OCI-LY3 (cell line): ENCODE measurements at regions not wholly inside any gene's neighbourhood (a gene's known extent, or its start where the extent isn't known, plus 50 kb on each side); places are given as distances from the start of the nearest gene placed in this dataset.

Source experiments
- EZH2phosphoT487 ChIP-seq: fragments of 200-600 bp; shearing (Covaris generic); IDR thresholded peaks from 2 replicates; pipeline ENCODE4 v1.6.1; 2018; ENCODE audit warnings: antibody characterized with exemption, mixed run types, low read depth
- TF ChIP-seq, protein P1 (sequence below): fragments of 200-600, 300-600 bp; sonication (generic); IDR thresholded peaks from 2 replicates; pipeline ENCODE4 v1.5.1; 2014; ENCODE audit warnings: antibody characterized with exemption, low read length, low read depth

DNA sequence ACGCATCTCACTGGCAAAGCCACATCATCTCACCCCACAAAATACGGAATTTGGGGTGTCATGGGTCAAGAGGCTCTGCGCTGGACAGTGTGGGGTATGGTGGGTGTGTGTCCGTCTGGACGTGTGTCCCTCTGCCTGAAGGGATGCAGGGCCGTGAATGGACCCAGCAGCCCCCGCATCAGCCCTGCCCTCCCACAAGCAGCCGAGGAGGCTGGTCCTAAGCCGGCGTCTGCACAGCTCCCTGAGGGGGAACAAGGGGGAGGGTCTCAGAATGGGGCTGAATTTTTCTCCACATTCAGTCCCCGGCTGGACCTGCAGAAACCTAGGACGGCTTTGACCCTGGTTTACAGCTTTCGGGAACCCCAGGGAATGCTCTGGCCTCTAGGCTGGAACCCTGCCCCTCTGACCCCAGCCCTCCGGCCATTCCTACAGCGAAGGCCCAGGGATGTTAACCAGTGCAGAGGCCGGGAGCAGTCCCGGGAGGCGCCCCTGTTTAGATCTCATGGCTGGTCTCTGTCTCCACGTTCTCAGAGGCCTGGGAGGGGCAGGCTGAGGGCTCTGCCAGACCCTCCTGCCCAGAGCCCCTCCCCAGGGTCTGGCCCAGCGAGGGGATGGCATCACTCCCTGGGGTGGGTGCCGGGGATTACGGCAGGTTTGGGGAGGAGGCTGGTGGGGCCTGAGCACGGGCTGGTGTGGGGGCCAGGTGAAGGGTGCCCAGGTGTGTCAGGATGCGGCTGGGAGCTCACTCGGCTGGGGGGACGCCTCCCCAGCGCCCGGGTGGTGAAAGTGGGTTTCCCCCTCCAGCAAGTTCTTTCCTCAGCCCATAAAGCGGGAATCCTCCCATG is 156.5 kb upstream of the C14orf180 start:
- TF ChIP-seq, protein P1, sequence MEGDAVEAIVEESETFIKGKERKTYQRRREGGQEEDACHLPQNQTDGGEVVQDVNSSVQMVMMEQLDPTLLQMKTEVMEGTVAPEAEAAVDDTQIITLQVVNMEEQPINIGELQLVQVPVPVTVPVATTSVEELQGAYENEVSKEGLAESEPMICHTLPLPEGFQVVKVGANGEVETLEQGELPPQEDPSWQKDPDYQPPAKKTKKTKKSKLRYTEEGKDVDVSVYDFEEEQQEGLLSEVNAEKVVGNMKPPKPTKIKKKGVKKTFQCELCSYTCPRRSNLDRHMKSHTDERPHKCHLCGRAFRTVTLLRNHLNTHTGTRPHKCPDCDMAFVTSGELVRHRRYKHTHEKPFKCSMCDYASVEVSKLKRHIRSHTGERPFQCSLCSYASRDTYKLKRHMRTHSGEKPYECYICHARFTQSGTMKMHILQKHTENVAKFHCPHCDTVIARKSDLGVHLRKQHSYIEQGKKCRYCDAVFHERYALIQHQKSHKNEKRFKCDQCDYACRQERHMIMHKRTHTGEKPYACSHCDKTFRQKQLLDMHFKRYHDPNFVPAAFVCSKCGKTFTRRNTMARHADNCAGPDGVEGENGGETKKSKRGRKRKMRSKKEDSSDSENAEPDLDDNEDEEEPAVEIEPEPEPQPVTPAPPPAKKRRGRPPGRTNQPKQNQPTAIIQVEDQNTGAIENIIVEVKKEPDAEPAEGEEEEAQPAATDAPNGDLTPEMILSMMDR: no peak
- no peak for TF ChIP-seq EZH2phosphoT487
